NT2/D1 (cell line): ENCODE measurements at regions not wholly inside any gene's neighbourhood (a gene's known extent, or its start where the extent isn't known, plus 50 kb on each side); places are given as distances from the start of the nearest gene placed in this dataset.

Experiments used
- YY1 ChIP-seq: IDR thresholded peaks from 2 replicates; pipeline ENCODE4 v1.6.1; 2011; ENCODE audit not compliant: insufficient read length, insufficient read depth
- ZNF274 ChIP-seq: IDR thresholded peaks from 2 replicates; pipeline ENCODE4 v1.6.1; 2011; ENCODE audit warnings: mild to moderate bottlenecking, low read depth, low read length

DNA sequence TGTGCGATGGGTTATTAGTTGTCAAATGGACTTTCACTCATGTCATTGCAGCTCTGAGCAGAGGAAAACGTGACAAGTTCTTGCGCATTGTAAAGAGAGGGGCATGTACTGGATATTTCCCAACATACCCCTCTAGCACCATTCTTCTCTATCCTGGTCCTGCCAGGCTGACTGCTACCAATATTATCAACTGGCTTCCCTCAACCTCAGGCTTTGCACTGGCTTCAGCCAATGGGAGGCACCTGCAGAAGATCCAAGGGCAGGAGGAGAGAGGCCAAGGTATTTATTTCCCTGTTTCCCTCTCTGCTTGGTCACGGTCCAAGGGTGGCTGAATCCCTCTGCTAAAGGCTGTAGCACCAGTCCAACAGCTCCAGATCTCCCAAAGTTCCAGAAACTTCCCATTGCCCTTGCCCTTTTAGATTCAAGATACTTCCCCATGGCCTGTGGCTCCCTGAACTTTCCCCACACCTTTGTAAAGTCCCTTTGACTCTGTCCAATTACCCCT lies 175.6 kb upstream of the NECTIN1 start:
- TF ChIP-seq ZNF274 (no peak), YY1 (no peak)
